HEK293 (cell line): ENCODE measurements at regions not wholly inside any gene's neighbourhood (a gene's known extent, or its start where the extent isn't known, plus 50 kb on each side); places are given as distances from the start of the nearest gene placed in this dataset.

Experiments
- CTCF ChIA-PET: fragments of 350-600 bp; formaldehyde crosslinking; extraction: SDS; loops from one replicate; lab custom pipeline; 2021; ENCODE audit warnings: antibody characterized with exemption; lab: Yijun Ruan, JAX
- POLR2A ChIA-PET: fragments of 300-600 bp; formaldehyde crosslinking; extraction: SDS; loops from one replicate; lab custom pipeline; 2020; ENCODE audit warnings: antibody characterized with exemption, inconsistent platforms; lab: Yijun Ruan, JAX
- H3K27ac ChIP-seq: fragments of 200-500 bp; sonication (Bioruptor generic); 2 replicates; pipeline ENCODE4 v1.5.1; 2014; ENCODE audit warnings: low read depth, low read length, control low read depth, inconsistent platforms; ENCODE audit errors: extremely low read depth
- H3K36me3 ChIP-seq, 2 experiments: fragments of 200-500 bp in 1 of 2; sonication (Bioruptor generic) in 1 of 2; 1 replicate in 1 of 2; 2 replicates in 1 of 2; pipeline ENCODE4 v1.5.1; 2014 to 2017; ENCODE audit warnings: inconsistent platforms in 2 of 2, low read length in 2 of 2; ENCODE audit not compliant: control insufficient read depth in 2 of 2, insufficient read depth in 1 of 2
- H3K4me1 ChIP-seq: fragments of 200-500 bp; sonication (Bioruptor generic); 2 replicates; pipeline ENCODE4 v1.5.1; 2014; ENCODE audit warnings: mild to moderate bottlenecking, low read length, inconsistent platforms; ENCODE audit not compliant: control insufficient read depth, insufficient read depth
- H3K4me3 ChIP-seq: 2 replicates; pipeline ENCODE4 v1.5.1; 2011; ENCODE audit warnings: low read depth, mild to moderate bottlenecking, control low read depth, low read length, moderate library complexity
- H3K9me3 ChIP-seq: fragments of 200-500 bp; sonication (Bioruptor generic); 2 replicates; pipeline ENCODE4 v1.5.1; 2014; ENCODE audit warnings: low read depth, low read length, inconsistent platforms; ENCODE audit not compliant: control insufficient read depth, insufficient read depth
- GLI4 ChIP-seq: fragments of 450-650 bp; formaldehyde crosslinking; IDR thresholded peaks from 2 replicates; pipeline ENCODE4 v1.5.1; 2016; ENCODE audit warnings: missing biosample characterization, missing genetic modification characterization
- HOXC10 ChIP-seq: sonication (generic); formaldehyde crosslinking; IDR thresholded peaks from 2 replicates; pipeline ENCODE4 v1.8.1; 2023; ENCODE audit warnings: mild to moderate bottlenecking, missing genetic modification reagents
- MEIS1 ChIP-seq: sonication (generic); formaldehyde crosslinking; IDR thresholded peaks from 2 replicates; pipeline ENCODE4 v1.8.1; 2022; ENCODE audit warnings: missing genetic modification reagents, mild to moderate bottlenecking, borderline replicate concordance
- PRDM1 ChIP-seq: fragments of 450-650 bp; formaldehyde crosslinking; IDR thresholded peaks from 2 replicates; pipeline ENCODE4; 2016; ENCODE audit warnings: missing biosample characterization, missing genetic modification characterization
- ZBTB20 ChIP-seq: fragments of 450-650 bp; formaldehyde crosslinking; IDR thresholded peaks from 2 replicates; pipeline ENCODE4 v1.5.1; 2016; ENCODE audit warnings: missing biosample characterization, missing genetic modification characterization
- ZNF146 ChIP-seq: fragments of 450-650 bp; formaldehyde crosslinking; IDR thresholded peaks from 2 replicates; pipeline ENCODE4 v1.5.1; 2016; ENCODE audit warnings: missing biosample characterization, missing genetic modification characterization
- ZNF211 ChIP-seq: fragments of 450-650 bp; formaldehyde crosslinking; IDR thresholded peaks from 2 replicates; pipeline ENCODE4 v1.5.1; 2016; ENCODE audit warnings: low read depth, missing biosample characterization, missing genetic modification characterization
- ZNF366 ChIP-seq: fragments of 450-650 bp; formaldehyde crosslinking; conservative IDR thresholded peaks from 2 replicates; pipeline ENCODE4 v1.5.1; 2016; ENCODE audit warnings: missing biosample characterization, missing genetic modification characterization
- ZNF433 ChIP-seq: fragments of 450-650 bp; formaldehyde crosslinking; IDR thresholded peaks from 2 replicates; pipeline ENCODE4 v1.5.1; 2016; ENCODE audit warnings: missing biosample characterization, missing genetic modification characterization, low read depth
- ZNF529 ChIP-seq: fragments of 450-650 bp; formaldehyde crosslinking; IDR thresholded peaks from 2 replicates; pipeline ENCODE4 v1.5.1; 2017; ENCODE audit warnings: missing genetic modification characterization, missing biosample characterization; ENCODE audit not compliant: insufficient replicate concordance
- ZNF600 ChIP-seq: fragments of 450-650 bp; formaldehyde crosslinking; IDR thresholded peaks from 2 replicates; pipeline ENCODE4 v1.5.1; 2016; ENCODE audit warnings: missing biosample characterization, missing genetic modification characterization
- ZNF654 ChIP-seq: fragments of 450-650 bp; formaldehyde crosslinking; IDR thresholded peaks from 2 replicates; pipeline ENCODE4 v1.5.1; 2016; ENCODE audit warnings: low read depth, missing biosample characterization, missing genetic modification characterization
- ZNF707 ChIP-seq: fragments of 450-650 bp; formaldehyde crosslinking; IDR thresholded peaks from 2 replicates; pipeline ENCODE4 v1.5.1; 2016; ENCODE audit warnings: missing biosample characterization, missing genetic modification characterization
- ZNF776 ChIP-seq: fragments of 450-650 bp; formaldehyde crosslinking; IDR thresholded peaks from 2 replicates; pipeline ENCODE4 v1.5.0; 2017; ENCODE audit warnings: missing biosample characterization, missing genetic modification characterization, borderline replicate concordance
- TF ChIP-seq, protein P1 (sequence below): fragments of 450-650 bp; formaldehyde crosslinking; IDR thresholded peaks from 2 replicates; pipeline ENCODE4 v1.5.1; 2016; ENCODE audit warnings: missing biosample characterization, missing genetic modification characterization
- TF ChIP-seq, protein P2 (sequence below): fragments of 450-650 bp; formaldehyde crosslinking; IDR thresholded peaks from 2 replicates; pipeline ENCODE4 v1.5.1; 2016; ENCODE audit warnings: missing biosample characterization, missing genetic modification characterization
- TF ChIP-seq, protein P3 (sequence below): fragments of 450-650 bp; formaldehyde crosslinking; IDR thresholded peaks from 2 replicates; pipeline ENCODE4 v1.5.1; 2016; ENCODE audit warnings: missing biosample characterization, missing genetic modification characterization
- TF ChIP-seq, protein P4 (sequence below): fragments of 450-650 bp; formaldehyde crosslinking; IDR thresholded peaks from 2 replicates; pipeline ENCODE4 v1.5.0; 2017; ENCODE audit warnings: missing biosample characterization, missing genetic modification characterization, borderline replicate concordance

DNA sequence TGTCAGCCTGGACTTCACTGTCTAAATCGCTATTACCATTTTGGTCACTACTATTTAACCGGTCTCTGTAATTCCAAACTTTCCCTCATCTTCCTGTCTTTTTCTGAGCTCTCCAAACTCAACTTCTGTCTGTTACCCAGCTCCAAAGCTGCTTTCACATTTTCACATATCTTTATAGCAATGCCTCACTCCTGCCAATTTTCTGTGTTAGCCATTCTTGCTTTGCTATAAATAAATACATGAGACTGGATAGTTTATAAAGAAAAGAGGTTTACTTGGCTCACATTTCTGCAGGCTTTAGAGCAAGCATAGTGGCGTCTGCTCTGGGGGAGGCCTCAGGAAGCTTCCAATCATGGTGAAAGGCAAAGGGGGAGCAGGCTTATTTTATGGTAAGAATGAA lies 368.3 kb upstream of the GNPDA2 start:
- no peaks in the 10 kb centered on the region for H3K4me1 ChIP-seq
- CTCF ChIA-PET = no interaction called here
- H3K9me3 ChIP-seq = no peaks in the 10 kb centered on the region
- no peak for TF ChIP-seq ZNF366 (tag by site-specific recombination)
- TF ChIP-seq ZNF146 = no peak
- no peak for TF ChIP-seq PRDM1
- TF ChIP-seq GLI4 = no peak
- no peak for TF ChIP-seq ZNF433
- no peak for TF ChIP-seq ZNF707 (tag by site-specific recombination)
- TF ChIP-seq ZNF529 = no peak
- no peak for TF ChIP-seq ZNF600 (tag by site-specific recombination)
- TF ChIP-seq, protein P1, sequence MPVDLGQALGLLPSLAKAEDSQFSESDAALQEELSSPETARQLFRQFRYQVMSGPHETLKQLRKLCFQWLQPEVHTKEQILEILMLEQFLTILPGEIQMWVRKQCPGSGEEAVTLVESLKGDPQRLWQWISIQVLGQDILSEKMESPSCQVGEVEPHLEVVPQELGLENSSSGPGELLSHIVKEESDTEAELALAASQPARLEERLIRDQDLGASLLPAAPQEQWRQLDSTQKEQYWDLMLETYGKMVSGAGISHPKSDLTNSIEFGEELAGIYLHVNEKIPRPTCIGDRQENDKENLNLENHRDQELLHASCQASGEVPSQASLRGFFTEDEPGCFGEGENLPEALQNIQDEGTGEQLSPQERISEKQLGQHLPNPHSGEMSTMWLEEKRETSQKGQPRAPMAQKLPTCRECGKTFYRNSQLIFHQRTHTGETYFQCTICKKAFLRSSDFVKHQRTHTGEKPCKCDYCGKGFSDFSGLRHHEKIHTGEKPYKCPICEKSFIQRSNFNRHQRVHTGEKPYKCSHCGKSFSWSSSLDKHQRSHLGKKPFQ (tag by site-specific recombination) = no peak
- TF ChIP-seq, protein P2, sequence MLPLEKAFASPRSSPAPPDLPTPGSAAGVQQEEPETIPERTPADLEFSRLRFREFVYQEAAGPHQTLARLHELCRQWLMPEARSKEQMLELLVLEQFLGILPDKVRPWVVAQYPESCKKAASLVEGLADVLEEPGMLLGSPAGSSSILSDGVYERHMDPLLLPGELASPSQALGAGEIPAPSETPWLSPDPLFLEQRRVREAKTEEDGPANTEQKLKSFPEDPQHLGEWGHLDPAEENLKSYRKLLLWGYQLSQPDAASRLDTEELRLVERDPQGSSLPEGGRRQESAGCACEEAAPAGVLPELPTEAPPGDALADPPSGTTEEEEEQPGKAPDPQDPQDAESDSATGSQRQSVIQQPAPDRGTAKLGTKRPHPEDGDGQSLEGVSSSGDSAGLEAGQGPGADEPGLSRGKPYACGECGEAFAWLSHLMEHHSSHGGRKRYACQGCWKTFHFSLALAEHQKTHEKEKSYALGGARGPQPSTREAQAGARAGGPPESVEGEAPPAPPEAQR = no peak
- TF ChIP-seq, protein P3, sequence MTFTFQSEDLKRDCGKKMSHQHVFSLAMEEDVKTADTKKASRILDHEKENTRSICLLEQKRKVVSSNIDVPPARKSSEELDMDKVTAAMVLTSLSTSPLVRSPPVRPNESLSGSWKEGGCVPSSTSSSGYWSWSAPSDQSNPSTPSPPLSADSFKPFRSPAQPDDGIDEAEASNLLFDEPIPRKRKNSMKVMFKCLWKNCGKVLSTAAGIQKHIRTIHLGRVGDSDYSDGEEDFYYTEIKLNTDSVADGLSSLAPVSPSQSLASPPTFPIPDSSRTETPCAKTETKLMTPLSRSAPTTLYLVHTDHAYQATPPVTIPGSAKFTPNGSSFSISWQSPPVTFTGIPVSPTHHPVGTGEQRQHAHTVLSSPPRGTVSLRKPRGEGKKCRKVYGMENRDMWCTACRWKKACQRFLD (tag by site-specific recombination) = no peak
- TF ChIP-seq MEIS1 = no peak
- no peak for TF ChIP-seq ZNF776 (tag by site-specific recombination)
- no peak for TF ChIP-seq HOXC10 (CRISPR knock-in tag)
- TF ChIP-seq, protein P4, sequence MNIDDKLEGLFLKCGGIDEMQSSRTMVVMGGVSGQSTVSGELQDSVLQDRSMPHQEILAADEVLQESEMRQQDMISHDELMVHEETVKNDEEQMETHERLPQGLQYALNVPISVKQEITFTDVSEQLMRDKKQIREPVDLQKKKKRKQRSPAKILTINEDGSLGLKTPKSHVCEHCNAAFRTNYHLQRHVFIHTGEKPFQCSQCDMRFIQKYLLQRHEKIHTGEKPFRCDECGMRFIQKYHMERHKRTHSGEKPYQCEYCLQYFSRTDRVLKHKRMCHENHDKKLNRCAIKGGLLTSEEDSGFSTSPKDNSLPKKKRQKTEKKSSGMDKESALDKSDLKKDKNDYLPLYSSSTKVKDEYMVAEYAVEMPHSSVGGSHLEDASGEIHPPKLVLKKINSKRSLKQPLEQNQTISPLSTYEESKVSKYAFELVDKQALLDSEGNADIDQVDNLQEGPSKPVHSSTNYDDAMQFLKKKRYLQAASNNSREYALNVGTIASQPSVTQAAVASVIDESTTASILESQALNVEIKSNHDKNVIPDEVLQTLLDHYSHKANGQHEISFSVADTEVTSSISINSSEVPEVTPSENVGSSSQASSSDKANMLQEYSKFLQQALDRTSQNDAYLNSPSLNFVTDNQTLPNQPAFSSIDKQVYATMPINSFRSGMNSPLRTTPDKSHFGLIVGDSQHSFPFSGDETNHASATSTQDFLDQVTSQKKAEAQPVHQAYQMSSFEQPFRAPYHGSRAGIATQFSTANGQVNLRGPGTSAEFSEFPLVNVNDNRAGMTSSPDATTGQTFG (tag by site-specific recombination) = no peak
- no peak for TF ChIP-seq ZBTB20 (tag by site-specific recombination)
- POLR2A ChIA-PET = no interaction called here
- no peak overlapping the region for H3K4me3 ChIP-seq
- no peak overlapping the region for H3K27ac ChIP-seq
- H3K36me3 ChIP-seq = no peaks in the 10 kb centered on the region

DNA sequence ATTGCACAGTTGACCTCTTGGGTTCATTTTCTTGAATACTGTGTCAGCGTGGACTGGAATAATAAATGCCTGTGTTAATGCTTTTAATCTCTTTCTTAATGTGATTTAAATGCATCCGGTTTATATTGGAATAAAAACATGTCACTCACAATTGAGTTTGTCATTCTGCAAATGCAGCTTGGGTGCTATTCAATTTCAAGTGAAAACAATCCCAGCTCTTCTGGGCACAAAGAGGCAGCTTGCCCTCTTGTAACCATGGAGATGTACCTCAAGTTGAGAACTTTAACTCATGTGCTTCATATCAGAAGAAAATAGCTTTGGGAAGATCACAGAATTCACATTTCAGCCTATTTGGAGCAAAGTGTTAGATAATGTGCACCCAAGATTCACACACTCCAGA lies 355.7 kb upstream of the GNPDA2 start:
- Histone ChIP-seq H3K4me1 (no peaks in the 10 kb centered on the region), H3K36me3 (no peaks in the 10 kb centered on the region), H3K4me3 (no peak overlapping the region), H3K9me3 (no peaks in the 10 kb centered on the region), H3K27ac (no peak overlapping the region)
- ChIA-PET CTCF (no interaction called here), POLR2A (no interaction called here)
- no peak for TF ChIP-seq ZNF211 (tag by site-specific recombination)
- no peak for TF ChIP-seq ZNF654 (tag by site-specific recombination)
